ENCODE measurements at regions not wholly inside any gene's neighbourhood (a gene's known extent, or its start where the extent isn't known, plus 50 kb on each side); places are given as distances from the start of the nearest gene placed in this dataset.

- DNase-seq = no peak
- Histone ChIP-seq H3K27me3 (ENCODE audit: control insufficient read depth, insufficient read depth, low read length) (no peaks in the 10 kb centered on the region), H3K4me3 (ENCODE audit: insufficient read depth, low read depth, low read length) (no peak overlapping the region), H3K36me3 (replicated peaks; ENCODE audit: control insufficient read depth, insufficient read depth, low read length) (no peaks in the 10 kb centered on the region)
These were observed 771.1 kb upstream of the ZEB2 start for GRCh38 chr2:145290986-145291385.

- Histone ChIP-seq H3K27me3 (ENCODE audit: control insufficient read depth, insufficient read depth, low read length) (no peaks in the 10 kb centered on the region), H3K36me3 (replicated peaks; ENCODE audit: control insufficient read depth, insufficient read depth, low read length) (no peaks in the 10 kb centered on the region), H3K4me3 (ENCODE audit: insufficient read depth, low read depth, low read length) (no peak overlapping the region)
- no peak for DNase-seq
These were observed 770.0 kb upstream of the ZEB2 start for GRCh38 chr2:145289946-145290345.

GRCh38 chr2:145288650-145289496, 769.0 kb upstream of the ZEB2 start:
- no peaks in the 10 kb centered on the region for H3K27me3 ChIP-seq (ENCODE audit: control insufficient read depth, insufficient read depth, low read length)
- no peaks in the 10 kb centered on the region for H3K36me3 ChIP-seq (replicated peaks; ENCODE audit: control insufficient read depth, insufficient read depth, low read length)
- no peak for DNase-seq

GRCh38 chr2:145287736-145288135, 767.8 kb upstream of the ZEB2 start:
- Histone ChIP-seq H3K27me3 (ENCODE audit: control insufficient read depth, insufficient read depth, low read length) (no peaks in the 10 kb centered on the region), H3K4me3 (ENCODE audit: insufficient read depth, low read depth, low read length) (no peak overlapping the region), H3K36me3 (replicated peaks; ENCODE audit: control insufficient read depth, insufficient read depth, low read length) (no peaks in the 10 kb centered on the region)
- DNase-seq = no peak

More at GRCh38 chr2:145288650-145289496, 769.0 kb upstream of the ZEB2 start:
- no peak overlapping the region for H3K4me3 ChIP-seq (ENCODE audit: insufficient read depth, low read depth, low read length)

- Histone ChIP-seq H3K4me3 (ENCODE audit: insufficient read depth, low read depth, low read length) (no peak overlapping the region), H3K36me3 (replicated peaks; ENCODE audit: control insufficient read depth, insufficient read depth, low read length) (no peaks in the 10 kb centered on the region), H3K27me3 (ENCODE audit: control insufficient read depth, insufficient read depth, low read length) (no peaks in the 10 kb centered on the region)
- no peak for DNase-seq
These were observed 766.9 kb upstream of the ZEB2 start for GRCh38 chr2:145286716-145287275.

GRCh38 chr2:145284551-145284950, 764.6 kb upstream of the ZEB2 start:
- H3K4me3 ChIP-seq (ENCODE audit: insufficient read depth, low read depth, low read length) = no peak overlapping the region
- no peak for DNase-seq
- no peaks in the 10 kb centered on the region for H3K36me3 ChIP-seq (replicated peaks; ENCODE audit: control insufficient read depth, insufficient read depth, low read length)
- no peaks in the 10 kb centered on the region for H3K27me3 ChIP-seq (ENCODE audit: control insufficient read depth, insufficient read depth, low read length)

- no peaks in the 10 kb centered on the region for H3K27me3 ChIP-seq (ENCODE audit: control insufficient read depth, insufficient read depth, low read length)
- no peak overlapping the region for H3K4me3 ChIP-seq (ENCODE audit: insufficient read depth, low read depth, low read length)
- no peak for DNase-seq
These were observed 763.2 kb upstream of the ZEB2 start for GRCh38 chr2:145283131-145283530.

GRCh38 chr2:145277922-145278321, 758.0 kb upstream of the ZEB2 start:
- no peaks in the 10 kb centered on the region for H3K27me3 ChIP-seq (ENCODE audit: control insufficient read depth, insufficient read depth, low read length)
- no peak overlapping the region for H3K4me3 ChIP-seq (ENCODE audit: insufficient read depth, low read depth, low read length)
- no peaks in the 10 kb centered on the region for H3K36me3 ChIP-seq (replicated peaks; ENCODE audit: control insufficient read depth, insufficient read depth, low read length)
- DNase-seq = no peak

More at GRCh38 chr2:145283131-145283530, 763.2 kb upstream of the ZEB2 start:
- H3K36me3 ChIP-seq (replicated peaks; ENCODE audit: control insufficient read depth, insufficient read depth, low read length) = no peaks in the 10 kb centered on the region

- DNase-seq = no peak
- Histone ChIP-seq H3K27me3 (ENCODE audit: control insufficient read depth, insufficient read depth, low read length) (no peaks in the 10 kb centered on the region), H3K4me3 (ENCODE audit: insufficient read depth, low read depth, low read length) (no peak overlapping the region), H3K36me3 (replicated peaks; ENCODE audit: control insufficient read depth, insufficient read depth, low read length) (no peaks in the 10 kb centered on the region)
These were observed 753.9 kb upstream of the ZEB2 start for GRCh38 chr2:145273840-145274239.

- DNase-seq = no peak
- H3K36me3 ChIP-seq (replicated peaks; ENCODE audit: control insufficient read depth, insufficient read depth, low read length) = no peaks in the 10 kb centered on the region
- no peaks in the 10 kb centered on the region for H3K27me3 ChIP-seq (ENCODE audit: control insufficient read depth, insufficient read depth, low read length)
- H3K4me3 ChIP-seq (ENCODE audit: insufficient read depth, low read depth, low read length) = no peak overlapping the region
These were observed 749.0 kb upstream of the ZEB2 start for GRCh38 chr2:145268931-145269330.

GRCh38 chr2:145267451-145267850, 747.5 kb upstream of the ZEB2 start:
- no peak overlapping the region for H3K4me3 ChIP-seq (ENCODE audit: insufficient read depth, low read depth, low read length)
- no peak for DNase-seq
- no peaks in the 10 kb centered on the region for H3K27me3 ChIP-seq (ENCODE audit: control insufficient read depth, insufficient read depth, low read length)
- no peaks in the 10 kb centered on the region for H3K36me3 ChIP-seq (replicated peaks; ENCODE audit: control insufficient read depth, insufficient read depth, low read length)

- Histone ChIP-seq H3K27me3 (ENCODE audit: control insufficient read depth, insufficient read depth, low read length) (no peaks in the 10 kb centered on the region), H3K4me3 (ENCODE audit: insufficient read depth, low read depth, low read length) (no peak overlapping the region), H3K36me3 (replicated peaks; ENCODE audit: control insufficient read depth, insufficient read depth, low read length) (no peaks in the 10 kb centered on the region)
- DNase-seq = no peak
These were observed 745.3 kb upstream of the ZEB2 start for GRCh38 chr2:145265244-145265643.

- Histone ChIP-seq H3K36me3 (replicated peaks; ENCODE audit: control insufficient read depth, insufficient read depth, low read length) (no peaks in the 10 kb centered on the region), H3K4me3 (ENCODE audit: insufficient read depth, low read depth, low read length) (no peak overlapping the region), H3K27me3 (ENCODE audit: control insufficient read depth, insufficient read depth, low read length) (no peaks in the 10 kb centered on the region)
- DNase-seq = no peak
These were observed 740.8 kb upstream of the ZEB2 start for GRCh38 chr2:145260674-145261073.

- H3K27me3 ChIP-seq (ENCODE audit: control insufficient read depth, insufficient read depth, low read length) = no peaks in the 10 kb centered on the region
- no peak for DNase-seq
- H3K36me3 ChIP-seq (replicated peaks; ENCODE audit: control insufficient read depth, insufficient read depth, low read length) = no peaks in the 10 kb centered on the region
- no peak overlapping the region for H3K4me3 ChIP-seq (ENCODE audit: insufficient read depth, low read depth, low read length)
These were observed 740.2 kb upstream of the ZEB2 start for GRCh38 chr2:145260081-145260480.

GRCh38 chr2:145258903-145259579, 739.1 kb upstream of the ZEB2 start:
- DNase-seq = no peak
- Histone ChIP-seq H3K27me3 (ENCODE audit: control insufficient read depth, insufficient read depth, low read length) (no peaks in the 10 kb centered on the region), H3K36me3 (replicated peaks; ENCODE audit: control insufficient read depth, insufficient read depth, low read length) (no peaks in the 10 kb centered on the region), H3K4me3 (ENCODE audit: insufficient read depth, low read depth, low read length) (no peak overlapping the region)

Data from H7 (cell line).